BLaER1 (cell line): ENCODE measurements at regions not wholly inside any gene's neighbourhood (a gene's known extent, or its start where the extent isn't known, plus 50 kb on each side); places are given as distances from the start of the nearest gene placed in this dataset.
A peak's percentile ranks its signal among the peaks of the same experiment; 100 is the strongest.

Experiments
- H3K27ac ChIP-seq: shearing (Covaris generic); formaldehyde crosslinking; 2 replicates; pipeline ENCODE4 v1.8.1; 2022
- H3K27me3 ChIP-seq: shearing (Covaris generic); formaldehyde crosslinking; 2 replicates; pipeline ENCODE4 v1.8.1; 2022
- H3K36me3 ChIP-seq: shearing (Covaris generic); formaldehyde crosslinking; 2 replicates; pipeline ENCODE4 v1.8.1; 2022
- H3K4me1 ChIP-seq: shearing (Covaris generic); formaldehyde crosslinking; 2 replicates; pipeline ENCODE4 v1.8.1; 2022
- H3K4me2 ChIP-seq: shearing (Covaris generic); formaldehyde crosslinking; 2 replicates; pipeline ENCODE4 v1.8.1; 2022
- H3K4me3 ChIP-seq: shearing (Covaris generic); formaldehyde crosslinking; 2 replicates; pipeline ENCODE4 v1.8.1; 2022
- H3K9ac ChIP-seq: shearing (Covaris generic); formaldehyde crosslinking; 2 replicates; pipeline ENCODE4 v1.8.1; 2022
- H3K9me3 ChIP-seq: shearing (Covaris generic); formaldehyde crosslinking; 2 replicates; pipeline ENCODE4 v1.8.1; 2022
- H4K20me1 ChIP-seq: shearing (Covaris generic); formaldehyde crosslinking; 2 replicates; pipeline ENCODE4 v1.8.1; 2022
- Cebpa-rat ChIP-seq: shearing (Covaris generic); IDR thresholded peaks from 2 replicates; pipeline ENCODE4 v1.8.1; 2022

- Histone ChIP-seq H3K27ac (no peak overlapping the region), H3K4me1 (no peaks in the 10 kb centered on the region)
Measured at GRCh38 chr5:6161257-6161656, 217.1 kb downstream of the MED10 start.

GRCh38 chr5:6159832-6160430, 218.4 kb downstream of the MED10 start:
- Histone ChIP-seq H4K20me1 (no peaks in the 10 kb centered on the region), H3K4me1 (no peaks in the 10 kb centered on the region), H3K4me2 (no peak overlapping the region), H3K27me3 (no peaks in the 10 kb centered on the region), H3K4me3 (no peak overlapping the region), H3K9me3 (no peaks in the 10 kb centered on the region), H3K9ac (no peak overlapping the region), H3K36me3 (no peaks in the 10 kb centered on the region), H3K27ac (no peak overlapping the region)
- TF ChIP-seq Cebpa-rat, result no peak

More at GRCh38 chr5:6161257-6161656, 217.1 kb downstream of the MED10 start:
- Histone ChIP-seq H3K4me3 (no peak overlapping the region), H3K36me3 (no peaks in the 10 kb centered on the region), H3K4me2 (no peak overlapping the region), H3K9ac (no peak overlapping the region), H3K27me3 (no peaks in the 10 kb centered on the region), H3K9me3 (no peaks in the 10 kb centered on the region), H4K20me1 (no peaks in the 10 kb centered on the region)
- TF ChIP-seq Cebpa-rat, result no peak

- no peak overlapping the region for H3K4me2 ChIP-seq
- no peaks in the 10 kb centered on the region for H3K9me3 ChIP-seq
- no peak overlapping the region for H3K4me3 ChIP-seq
- TF ChIP-seq Cebpa-rat, result no peak
- no peaks in the 10 kb centered on the region for H3K27me3 ChIP-seq
- H3K27ac ChIP-seq, result no peak overlapping the region
- H4K20me1 ChIP-seq, result no peaks in the 10 kb centered on the region
- H3K9ac ChIP-seq, result no peak overlapping the region
- H3K4me1 ChIP-seq, result no peaks in the 10 kb centered on the region
- no peaks in the 10 kb centered on the region for H3K36me3 ChIP-seq
Measured at GRCh38 chr5:6158974-6159831, 219.1 kb downstream of the MED10 start.

GRCh38 chr5:6154216-6154615, 224.1 kb downstream of the MED10 start:
- Histone ChIP-seq H3K4me2 (no peak overlapping the region), H3K36me3 (no peaks in the 10 kb centered on the region), H3K4me1 (no peaks in the 10 kb centered on the region), H3K27me3 (no peaks in the 10 kb centered on the region), H3K4me3 (no peak overlapping the region), H3K9ac (no peak overlapping the region), H3K9me3 (no peaks in the 10 kb centered on the region), H3K27ac (no peak overlapping the region), H4K20me1 (no peaks in the 10 kb centered on the region)
- TF ChIP-seq Cebpa-rat, result no peak

GRCh38 chr5:6146271-6146670, 232.1 kb downstream of the MED10 start:
- no peak overlapping the region for H3K4me2 ChIP-seq
- no peaks in the 10 kb centered on the region for H3K9me3 ChIP-seq
- TF ChIP-seq Cebpa-rat, result no peak
- H3K27ac ChIP-seq, result no peak overlapping the region
- no peak overlapping the region for H3K9ac ChIP-seq
- H3K4me3 ChIP-seq, result no peak overlapping the region
- no peaks in the 10 kb centered on the region for H3K4me1 ChIP-seq
- H3K36me3 ChIP-seq, result no peaks in the 10 kb centered on the region
- no peaks in the 10 kb centered on the region for H3K27me3 ChIP-seq
- H4K20me1 ChIP-seq, result no peaks in the 10 kb centered on the region

- Histone ChIP-seq H4K20me1 (no peaks in the 10 kb centered on the region), H3K27me3 (no peaks in the 10 kb centered on the region), H3K4me1 (no peaks in the 10 kb centered on the region), H3K9ac (no peak overlapping the region), H3K36me3 (no peaks in the 10 kb centered on the region), H3K4me2 (no peak overlapping the region), H3K27ac (no peak overlapping the region), H3K9me3 (no peaks in the 10 kb centered on the region), H3K4me3 (no peak overlapping the region)
- no peak for TF ChIP-seq Cebpa-rat
Measured at GRCh38 chr5:6145616-6146237, 232.6 kb downstream of the MED10 start.

- no peak for TF ChIP-seq Cebpa-rat
- no peaks in the 10 kb centered on the region for H3K36me3 ChIP-seq
- H3K4me3 ChIP-seq, result no peak overlapping the region
- H3K4me2 ChIP-seq, result no peak overlapping the region
- no peaks in the 10 kb centered on the region for H3K9me3 ChIP-seq
- no peaks in the 10 kb centered on the region for H3K27me3 ChIP-seq
- no peak overlapping the region for H3K27ac ChIP-seq
- H4K20me1 ChIP-seq, result no peaks in the 10 kb centered on the region
- no peak overlapping the region for H3K9ac ChIP-seq
- H3K4me1 ChIP-seq, result no peaks in the 10 kb centered on the region
Measured at GRCh38 chr5:6143523-6143922, 234.8 kb downstream of the MED10 start.

- Histone ChIP-seq H4K20me1 (no peaks in the 10 kb centered on the region), H3K4me1 (no peaks in the 10 kb centered on the region), H3K4me3 (no peak overlapping the region), H3K9me3 (no peaks in the 10 kb centered on the region), H3K27ac (no peak overlapping the region), H3K27me3 (no peaks in the 10 kb centered on the region), H3K36me3 (no peaks in the 10 kb centered on the region), H3K9ac (no peak overlapping the region), H3K4me2 (no peak overlapping the region)
- no peak for TF ChIP-seq Cebpa-rat
Measured at GRCh38 chr5:6142353-6142752, 236.0 kb downstream of the MED10 start.

- no peak overlapping the region for H3K9ac ChIP-seq
Measured at GRCh38 chr5:6140219-6140618, 238.1 kb downstream of the MED10 start.

GRCh38 chr5:6135977-6136376, 242.4 kb downstream of the MED10 start:
- no peak for TF ChIP-seq Cebpa-rat
- H3K36me3 ChIP-seq, result no peaks in the 10 kb centered on the region
- H3K9ac ChIP-seq, result no peak overlapping the region
- no peak overlapping the region for H3K27ac ChIP-seq
- no peaks in the 10 kb centered on the region for H3K9me3 ChIP-seq
- peaks cover 10% of the 10 kb centered on the region; the same call in 1 of the 2 replicates for H3K4me1 ChIP-seq
- H4K20me1 ChIP-seq, result no peaks in the 10 kb centered on the region
- peak overlapping the region; percentile 21 for H3K4me2 ChIP-seq
- no peak overlapping the region for H3K4me3 ChIP-seq
- H3K27me3 ChIP-seq, result no peaks in the 10 kb centered on the region

More at GRCh38 chr5:6140219-6140618, 238.1 kb downstream of the MED10 start:
- no peaks in the 10 kb centered on the region for H3K9me3 ChIP-seq
- no peak overlapping the region for H3K27ac ChIP-seq
- no peaks in the 10 kb centered on the region for H3K27me3 ChIP-seq
- no peak overlapping the region for H3K4me3 ChIP-seq
- H3K4me1 ChIP-seq, result peaks cover 10% of the 10 kb centered on the region; the same call in 1 of the 2 replicates
- H4K20me1 ChIP-seq, result no peaks in the 10 kb centered on the region
- H3K36me3 ChIP-seq, result no peaks in the 10 kb centered on the region
- no peak overlapping the region for H3K4me2 ChIP-seq
- no peak for TF ChIP-seq Cebpa-rat
